GM19397 (cell line): ENCODE measurements at regions not wholly inside any gene's neighbourhood (a gene's known extent, or its start where the extent isn't known, plus 50 kb on each side); places are given as distances from the start of the nearest gene placed in this dataset.

ENCODE experiments used
- ATAC-seq: cut with Tn5 transposase; IDR thresholded peaks from one replicate; pipeline ENCODE4 v1.9.1; 2021; ENCODE audit warnings: mild to moderate bottlenecking, moderate library complexity; ENCODE audit not compliant: unreplicated experiment

- no peak for ATAC-seq
Measured at GRCh38 chr2:217031445-217031844, 171.6 kb upstream of the TNP1 start.

- ATAC-seq = no peak
Measured at GRCh38 chr2:217030081-217030480, 170.2 kb upstream of the TNP1 start.

GRCh38 chr2:217028128-217028527 lies 168.3 kb upstream of the TNP1 start:
- no peak for ATAC-seq

GRCh38 chr2:217027414-217027813 lies 167.6 kb upstream of the TNP1 start:
- no peak for ATAC-seq

GRCh38 chr2:217026569-217026968 lies 166.7 kb upstream of the TNP1 start:
- ATAC-seq = no peak

GRCh38 chr2:217026161-217026560 lies 166.3 kb upstream of the TNP1 start:
- ATAC-seq = no peak

GRCh38 chr2:217023611-217024010 lies 163.7 kb upstream of the TNP1 start:
- no peak for ATAC-seq

- no peak for ATAC-seq
Measured at GRCh38 chr2:217017456-217018252, 157.8 kb upstream of the TNP1 start.

GRCh38 chr2:217016796-217017419 lies 157.0 kb upstream of the TNP1 start:
- no peak for ATAC-seq

GRCh38 chr2:217014328-217015105 lies 154.7 kb upstream of the TNP1 start:
- no peak for ATAC-seq

GRCh38 chr2:217013926-217014325 lies 154.1 kb upstream of the TNP1 start:
- no peak for ATAC-seq

- ATAC-seq = no peak
Measured at GRCh38 chr2:217011576-217011975, 151.7 kb upstream of the TNP1 start.

GRCh38 chr2:217010173-217010572 lies 150.3 kb upstream of the TNP1 start:
- ATAC-seq = no peak

- ATAC-seq = no peak
Measured at GRCh38 chr2:217008794-217009193, 148.9 kb upstream of the TNP1 start.

- no peak for ATAC-seq
Measured at GRCh38 chr2:217006217-217006616, 146.4 kb upstream of the TNP1 start.

GRCh38 chr2:217004656-217005055 lies 144.8 kb upstream of the TNP1 start:
- no peak for ATAC-seq

- ATAC-seq = no peak
Measured at GRCh38 chr2:217001740-217002139, 141.9 kb upstream of the TNP1 start.

- ATAC-seq = no peak
Measured at GRCh38 chr2:217000406-217000805, 140.5 kb upstream of the TNP1 start.

GRCh38 chr2:216996279-216996845 lies 136.5 kb upstream of the TNP1 start:
- no peak for ATAC-seq

- ATAC-seq = no peak
Measured at GRCh38 chr2:216994353-216994854, 134.5 kb upstream of the TNP1 start.

GRCh38 chr2:216992056-216992675 lies 132.3 kb upstream of the TNP1 start:
- ATAC-seq = no peak
